ENCODE measurements at regions not wholly inside any gene's neighbourhood (a gene's known extent, or its start where the extent isn't known, plus 50 kb on each side); places are given as distances from the start of the nearest gene placed in this dataset.
"Not testable (repeated sequence)": the region's sequence is repeated elsewhere in the genome, so short reads cannot be mapped to it uniquely, and the experiment has no call there.

GRCh38 chrX:35507701-35508100 lies 290.4 kb upstream of the MAGEB16 start:
- H3K27ac ChIP-seq: no peak overlapping the region
- intact Hi-C loops (cut with DNase I): no loop called here
- no peaks in the 10 kb centered on the region for H3K4me1 ChIP-seq
- TF ChIP-seq, protein P1, sequence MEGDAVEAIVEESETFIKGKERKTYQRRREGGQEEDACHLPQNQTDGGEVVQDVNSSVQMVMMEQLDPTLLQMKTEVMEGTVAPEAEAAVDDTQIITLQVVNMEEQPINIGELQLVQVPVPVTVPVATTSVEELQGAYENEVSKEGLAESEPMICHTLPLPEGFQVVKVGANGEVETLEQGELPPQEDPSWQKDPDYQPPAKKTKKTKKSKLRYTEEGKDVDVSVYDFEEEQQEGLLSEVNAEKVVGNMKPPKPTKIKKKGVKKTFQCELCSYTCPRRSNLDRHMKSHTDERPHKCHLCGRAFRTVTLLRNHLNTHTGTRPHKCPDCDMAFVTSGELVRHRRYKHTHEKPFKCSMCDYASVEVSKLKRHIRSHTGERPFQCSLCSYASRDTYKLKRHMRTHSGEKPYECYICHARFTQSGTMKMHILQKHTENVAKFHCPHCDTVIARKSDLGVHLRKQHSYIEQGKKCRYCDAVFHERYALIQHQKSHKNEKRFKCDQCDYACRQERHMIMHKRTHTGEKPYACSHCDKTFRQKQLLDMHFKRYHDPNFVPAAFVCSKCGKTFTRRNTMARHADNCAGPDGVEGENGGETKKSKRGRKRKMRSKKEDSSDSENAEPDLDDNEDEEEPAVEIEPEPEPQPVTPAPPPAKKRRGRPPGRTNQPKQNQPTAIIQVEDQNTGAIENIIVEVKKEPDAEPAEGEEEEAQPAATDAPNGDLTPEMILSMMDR (IDR thresholded peaks at IDR 0.05): no peak
- TF ChIP-seq POLR2A (IDR thresholded peaks at IDR 0.05): no peak
- DNase-seq: no peak
- no peak overlapping the region for H3K4me3 ChIP-seq
- no peaks in the 10 kb centered on the region for H3K9me3 ChIP-seq
- no peaks in the 10 kb centered on the region for H3K27me3 ChIP-seq
- H3K36me3 ChIP-seq: no peaks in the 10 kb centered on the region
- 26 to 37% methylated on average over 3 of the region's 3 CpGs for WGBS, 2 donors

DNA sequence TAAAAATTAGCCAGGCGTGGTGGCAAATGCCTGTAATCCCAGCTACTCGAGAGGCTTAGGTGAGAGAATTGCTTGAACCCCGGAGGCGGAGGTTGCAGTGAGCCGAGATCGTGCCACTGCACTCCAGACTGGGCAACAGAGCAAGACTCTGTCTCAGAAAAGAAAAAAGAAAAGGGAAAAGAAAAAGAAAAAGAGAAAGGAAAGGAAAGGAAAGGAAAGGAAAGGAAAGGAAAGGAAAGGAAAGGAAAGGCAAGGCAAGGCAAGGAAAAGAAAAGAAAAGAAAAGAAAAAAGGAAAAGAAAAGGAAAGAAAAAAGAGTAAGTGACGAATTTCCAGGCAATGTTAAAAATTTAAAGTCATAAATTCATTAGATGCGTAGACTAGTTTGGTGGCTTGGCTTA lies 250.1 kb upstream of the MAGEB16 start:
- H3K4me3 ChIP-seq; H3K27me3 ChIP-seq; H3K9me3 ChIP-seq; intact Hi-C loops (cut with DNase I); H3K4me1 ChIP-seq; H3K36me3 ChIP-seq; H3K27ac ChIP-seq; DNase-seq: not testable (repeated sequence)
- 82 to 93% methylated on average over 8 of the region's 8 CpGs for WGBS, 2 donors

DNA sequence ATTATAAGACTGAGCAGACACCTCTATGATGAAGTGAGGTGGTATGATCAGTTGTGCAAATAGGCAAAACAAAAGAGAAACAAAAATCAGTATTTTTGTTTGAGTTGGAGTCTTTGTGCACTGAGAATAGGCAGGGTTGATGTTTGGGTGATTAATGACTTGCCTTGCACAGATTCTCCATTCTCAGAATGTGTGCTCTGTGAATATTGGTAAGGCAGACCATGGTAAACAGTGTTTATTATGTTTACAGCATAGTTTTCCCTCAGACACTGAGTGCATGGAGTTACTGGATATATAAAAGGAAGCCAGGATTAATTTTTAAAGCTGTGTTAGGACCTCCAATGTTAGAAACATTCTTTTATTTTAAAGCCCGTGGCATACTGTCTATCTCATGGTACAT lies 240.2 kb upstream of the MAGEB16 start:
- no peaks in the 10 kb centered on the region for H3K27me3 ChIP-seq
- no peaks in the 10 kb centered on the region for H3K4me1 ChIP-seq
- 50 to 64% methylated on average over 1 of the region's 1 CpG for WGBS, 2 donors
- H3K9me3 ChIP-seq: no peaks in the 10 kb centered on the region
- no peak for DNase-seq
- H3K36me3 ChIP-seq: no peaks in the 10 kb centered on the region
- H3K4me3 ChIP-seq: no peak overlapping the region
- no peak overlapping the region for H3K27ac ChIP-seq
- intact Hi-C loops (cut with DNase I): no loop called here
- TF ChIP-seq, protein P1 (IDR thresholded peaks at IDR 0.05): no peak
- no peak for TF ChIP-seq POLR2A (IDR thresholded peaks at IDR 0.05)

DNA sequence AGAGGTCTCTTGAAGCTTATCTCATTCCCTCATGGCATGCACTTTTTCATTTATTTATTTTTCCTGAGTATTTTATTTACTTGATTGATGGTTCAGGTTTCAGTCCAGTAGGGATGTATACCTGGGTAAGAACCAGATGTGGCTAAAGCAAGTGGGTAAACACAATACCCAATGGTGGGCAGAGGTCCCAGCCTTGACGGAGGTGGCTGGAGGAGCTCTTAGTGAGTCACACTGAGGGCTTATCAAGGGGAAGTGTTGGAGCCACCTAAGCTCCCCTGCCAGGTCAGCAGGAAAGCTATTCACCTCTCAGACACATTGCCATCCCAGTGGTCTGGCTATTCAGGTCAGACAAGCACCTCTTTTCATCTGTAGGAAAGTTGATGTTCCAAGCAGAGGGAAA lies 236.2 kb upstream of the MAGEB16 start:
- TF ChIP-seq POLR2A (IDR thresholded peaks at IDR 0.05): no peak
- TF ChIP-seq, protein P1 (IDR thresholded peaks at IDR 0.05): no peak
- Histone ChIP-seq H3K27me3 (no peaks in the 10 kb centered on the region), H3K36me3 (no peaks in the 10 kb centered on the region), H3K27ac (no peak overlapping the region), H3K4me3 (no peak overlapping the region), H3K9me3 (no peaks in the 10 kb centered on the region), H3K4me1 (no peaks in the 10 kb centered on the region)
- WGBS, 2 donors: 50% methylated on average over 1 of the region's 1 CpG; no CpG with 5 or more reads in 1 of the 2 donors
- intact Hi-C loops (cut with DNase I): no loop called here
- no peak for DNase-seq

GRCh38 chrX:35562395-35562794 lies 235.7 kb upstream of the MAGEB16 start:
- H3K27ac ChIP-seq: no peak overlapping the region
- no peaks in the 10 kb centered on the region for H3K4me1 ChIP-seq
- TF ChIP-seq, protein P1 (IDR thresholded peaks at IDR 0.05): no peak
- no peak for TF ChIP-seq POLR2A (IDR thresholded peaks at IDR 0.05)
- no peaks in the 10 kb centered on the region for H3K27me3 ChIP-seq
- no peaks in the 10 kb centered on the region for H3K9me3 ChIP-seq
- no peak for DNase-seq
- no peak overlapping the region for H3K4me3 ChIP-seq
- no peaks in the 10 kb centered on the region for H3K36me3 ChIP-seq
- WGBS, 2 donors: 85% methylated on average over 3 of the region's 3 CpGs; no CpG with 5 or more reads in 1 of the 2 donors
- intact Hi-C loops (cut with DNase I): no loop called here

DNA sequence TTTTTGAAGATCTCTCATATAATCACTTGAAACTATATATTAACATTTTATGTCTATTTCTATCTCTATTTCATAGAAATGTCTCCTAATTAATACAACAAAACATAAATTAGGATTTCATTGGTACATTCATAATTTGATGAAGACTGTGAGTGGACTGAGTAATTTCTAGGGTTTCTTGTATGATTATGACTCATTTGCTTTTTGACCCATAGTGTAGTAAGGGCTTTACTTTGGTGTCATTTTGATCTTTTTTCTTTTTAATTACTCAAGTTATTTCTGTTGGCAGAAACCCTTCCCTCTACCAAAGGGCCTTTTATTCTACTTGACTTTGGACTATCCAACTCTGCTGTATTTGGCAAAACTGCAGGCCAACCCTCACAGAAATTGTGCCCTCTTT lies 207.9 kb upstream of the MAGEB16 start:
- H3K4me3 ChIP-seq: no peak overlapping the region
- H3K9me3 ChIP-seq: no peaks in the 10 kb centered on the region
- intact Hi-C loops (cut with DNase I): no loop called here

GRCh38 chrX:35611562-35611961 lies 186.6 kb upstream of the MAGEB16 start:
- intact Hi-C loops (cut with DNase I); H3K36me3 ChIP-seq; H3K27me3 ChIP-seq; H3K27ac ChIP-seq; H3K4me3 ChIP-seq; H3K4me1 ChIP-seq; H3K9me3 ChIP-seq; DNase-seq: not testable (repeated sequence)
- 67 to 90% methylated on average over 2 to 6 of the region's 6 CpGs for WGBS, 2 donors

More for the DNA sequence above, 207.9 kb upstream of the MAGEB16 start:
- TF ChIP-seq POLR2A (IDR thresholded peaks at IDR 0.05): no peak
- TF ChIP-seq, protein P1 (IDR thresholded peaks at IDR 0.05): no peak
- no peak for DNase-seq
- H3K4me1 ChIP-seq: no peaks in the 10 kb centered on the region
- H3K27me3 ChIP-seq: no peaks in the 10 kb centered on the region
- H3K36me3 ChIP-seq: no peaks in the 10 kb centered on the region
- H3K27ac ChIP-seq: no peak overlapping the region
